Body of pancreas (tissue), 4 donors: ENCODE measurements at regions not wholly inside any gene's neighbourhood (a gene's known extent, or its start where the extent isn't known, plus 50 kb on each side); places are given as distances from the start of the nearest gene placed in this dataset.
"Not testable (repeated sequence)": the region's sequence is repeated elsewhere in the genome, so short reads cannot be mapped to it uniquely, and the experiment has no call there.

ENCODE experiments used
- ATAC-seq: fragments of 150-250 bp; one replicate; pipeline ENCODE4 v1.9.1; 2016
- DNase-seq, 4 donors: peaks; one replicate each; pipeline ENCODE4 v3.0.0-alpha.2; 2019
- H3K27ac ChIP-seq, 4 donors: fragments of 200-600 bp; sonication (generic); 1 replicate in 3 of 4; 2 replicates in 1 of 4; pipeline versions ENCODE4 v1.5.1 to v1.6.1; 2016 to 2019; ENCODE audit warnings: mild to moderate bottlenecking in 1 of 4, mixed read lengths in 1 of 4, moderate library complexity in 1 of 4
- H3K27me3 ChIP-seq, 2 donors: fragments of 200-600 bp; sonication (generic); one replicate each; pipeline ENCODE4 v1.6.0; 2016; ENCODE audit warnings: mild to moderate bottlenecking in 1 of 2
- H3K36me3 ChIP-seq, 2 donors: fragments of 200-600 bp; sonication (generic); replicated peaks in 1 of 2; 2 replicates each; pipeline ENCODE4 v1.5.1; 2016; ENCODE audit warnings: low read depth in 2 of 2; ENCODE audit not compliant: insufficient read depth in 1 of 2
- H3K4me1 ChIP-seq: fragments of 200-600 bp; sonication (generic); one replicate; pipeline ENCODE4 v1.6.0; 2016
- H3K4me3 ChIP-seq, 2 donors: fragments of 200-600 bp; sonication (generic); 1 replicate in 1 of 2; 2 replicates in 1 of 2; pipeline ENCODE4 v1.5.1; 2016 to 2019
- H3K9me3 ChIP-seq, 3 donors: fragments of 200-600 bp; sonication (generic); 1 replicate in 2 of 3; 2 replicates in 1 of 3; pipeline ENCODE4 v1.5.1; 2016
- CTCF ChIP-seq, 7 experiments: fragments of 450-650 bp in 4 of 7; fragments of 200-600 bp in 3 of 7; sonication (generic) in 3 of 7; IDR thresholded peaks; one replicate each; pipeline ENCODE4 v1.5.1; 2016 to 2019; ENCODE audit warnings: antibody characterized with exemption in 7 of 7
- POLR2A ChIP-seq, 3 donors: fragments of 450-650 bp; IDR thresholded peaks; one replicate each; pipeline ENCODE4 v1.6.1; 2016; ENCODE audit warnings: antibody characterized with exemption in 3 of 3, mild to moderate bottlenecking in 2 of 3
- WGBS, 2 donors: methylation state at CpG; one replicate each; pipeline ENCODE4 v1.1.5; 2017; 5-methylcytosine and 5-hydroxymethylcytosine counted together
- intact Hi-C: fragments of 100-400 bp; cut with DNase I; formaldehyde crosslinking; loops from one replicate; pipeline ENCODE4 v1.15.1; 2023

GRCh38 chr10:120041807-120042559 lies 149.5 kb downstream of the SEC23IP start:
- no peak overlapping the region for H3K27ac ChIP-seq
- ATAC-seq: no peak
- no peaks in the 10 kb centered on the region for H3K4me1 ChIP-seq
- intact Hi-C loops: no loop called here
- 10 to 77% methylated on average over 2 to 12 of the region's 12 CpGs for WGBS, 2 donors
- no peak overlapping the region for H3K4me3 ChIP-seq
- no peaks in the 10 kb centered on the region for H3K9me3 ChIP-seq
- no peaks in the 10 kb centered on the region for H3K27me3 ChIP-seq
- TF ChIP-seq CTCF (IDR thresholded peaks at IDR 0.05): no peak
- TF ChIP-seq POLR2A (IDR thresholded peaks at IDR 0.05): no peak
- no peaks in the 10 kb centered on the region for H3K36me3 ChIP-seq
- DNase-seq: no peak

GRCh38 chr10:120042705-120043104 lies 150.2 kb downstream of the SEC23IP start:
- Histone ChIP-seq H3K36me3 (no peaks in the 10 kb centered on the region), H3K4me3 (no peak overlapping the region), H3K27me3 (no peaks in the 10 kb centered on the region), H3K4me1 (no peaks in the 10 kb centered on the region), H3K27ac (no peak overlapping the region), H3K9me3 (no peaks in the 10 kb centered on the region)
- intact Hi-C loops: no loop called here
- DNase-seq: no peak
- TF ChIP-seq POLR2A (IDR thresholded peaks at IDR 0.05) (no peak), CTCF (IDR thresholded peaks at IDR 0.05) (no peak)
- ATAC-seq: no peak

GRCh38 chr10:120047373-120047772 lies 154.8 kb downstream of the SEC23IP start:
- H3K27ac ChIP-seq, H3K4me3 ChIP-seq, H3K4me1 ChIP-seq, DNase-seq, ATAC-seq, H3K36me3 ChIP-seq, H3K27me3 ChIP-seq, H3K9me3 ChIP-seq, intact Hi-C loops: not testable (repeated sequence)
- WGBS, 2 donors: 76 to 92% methylated on average over 7 of the region's 7 CpGs

GRCh38 chr10:120047926-120048325 lies 155.4 kb downstream of the SEC23IP start:
- ATAC-seq: no peak
- no peaks in the 10 kb centered on the region for H3K36me3 ChIP-seq
- no peaks in the 10 kb centered on the region for H3K4me1 ChIP-seq
- H3K9me3 ChIP-seq: no peaks in the 10 kb centered on the region
- no peaks in the 10 kb centered on the region for H3K27me3 ChIP-seq
- no peak for TF ChIP-seq POLR2A (IDR thresholded peaks at IDR 0.05)
- no peak for TF ChIP-seq CTCF (IDR thresholded peaks at IDR 0.05)
- no peak overlapping the region for H3K4me3 ChIP-seq
- DNase-seq: no peak
- no peak overlapping the region for H3K27ac ChIP-seq
- intact Hi-C loops: no loop called here

GRCh38 chr10:120048391-120048790 lies 155.9 kb downstream of the SEC23IP start:
- no peak for ATAC-seq
- Histone ChIP-seq H3K4me3 (no peak overlapping the region), H3K9me3 (no peaks in the 10 kb centered on the region), H3K27me3 (no peaks in the 10 kb centered on the region), H3K4me1 (no peaks in the 10 kb centered on the region), H3K27ac (no peak overlapping the region), H3K36me3 (no peaks in the 10 kb centered on the region)
- 52 to 56% methylated on average over 1 of the region's 1 CpG for WGBS, 2 donors
- no peak for TF ChIP-seq CTCF (IDR thresholded peaks at IDR 0.05)
- no peak for TF ChIP-seq POLR2A (IDR thresholded peaks at IDR 0.05)
- DNase-seq: no peak
- intact Hi-C loops: no loop called here
